Esophagus muscularis mucosa (tissue), 3 donors: ENCODE measurements at regions not wholly inside any gene's neighbourhood (a gene's known extent, or its start where the extent isn't known, plus 50 kb on each side); places are given as distances from the start of the nearest gene placed in this dataset.

Experiments
- CTCF ChIP-seq, 3 experiments: fragments of 200-600 bp in 2 of 3; fragments of 450-650 bp in 1 of 3; sonication (generic) in 2 of 3; IDR thresholded peaks; one replicate each; pipeline ENCODE4 v1.5.1; 2017 to 2019; ENCODE audit warnings: antibody characterized with exemption in 3 of 3, mild to moderate bottlenecking in 2 of 3, moderate library complexity in 1 of 3
- POLR2A ChIP-seq: fragments of 450-650 bp; IDR thresholded peaks from one replicate; pipeline ENCODE4 v1.6.1; 2017; ENCODE audit warnings: antibody characterized with exemption, moderate library complexity, mild to moderate bottlenecking, low read depth

GRCh38 chr2:195006856-195007255, 650.2 kb upstream of the SLC39A10 start:
- no peak for TF ChIP-seq CTCF (IDR thresholded peaks at IDR 0.05)
- no peak for TF ChIP-seq POLR2A
